Esophagus squamous epithelium (tissue), 5 donors: ENCODE measurements at regions not wholly inside any gene's neighbourhood (a gene's known extent, or its start where the extent isn't known, plus 50 kb on each side); places are given as distances from the start of the nearest gene placed in this dataset.

Source experiments
- DNase-seq: peaks from one replicate; lab custom pipeline; 2025; lab: John Stamatoyannopoulos, UW
- H3K27ac ChIP-seq, 4 donors: fragments of 200-600 bp; sonication (generic); one replicate each; pipeline ENCODE4 v1.5.1; 2016 to 2019; ENCODE audit warnings: mild to moderate bottlenecking in 1 of 4
- H3K27me3 ChIP-seq, 4 donors: fragments of 200-600 bp; sonication (generic); 1 replicate in 3 of 4; 2 replicates in 1 of 4; pipeline versions ENCODE4 v1.5.1 to v1.6.0; 2017 to 2021; ENCODE audit warnings: antibody characterized with exemption in 1 of 4
- H3K36me3 ChIP-seq, 3 donors: fragments of 200-600 bp; sonication (generic); one replicate each; pipeline ENCODE4 v1.5.1; 2016 to 2019
- H3K4me1 ChIP-seq, 3 donors: fragments of 200-600 bp; sonication (generic); one replicate each; pipeline ENCODE4 v1.5.1; 2017 to 2019
- H3K4me3 ChIP-seq, 4 donors: fragments of 200-600 bp; sonication (generic); 1 replicate in 3 of 4; 2 replicates in 1 of 4; pipeline ENCODE4 v1.5.1; 2016 to 2019; ENCODE audit warnings: mild to moderate bottlenecking in 2 of 4, moderate library complexity in 1 of 4
- H3K9me3 ChIP-seq, 3 donors: fragments of 200-600 bp; sonication (generic); one replicate each; pipeline ENCODE4 v1.5.1; 2016 to 2019
- POLR2A ChIP-seq, 4 donors: fragments of 450-650 bp; IDR thresholded peaks; one replicate each; pipeline ENCODE4 v1.6.1; 2017; ENCODE audit warnings: antibody characterized with exemption in 4 of 4, mild to moderate bottlenecking in 4 of 4, moderate library complexity in 3 of 4
- WGBS, 2 donors: methylation state at CpG; one replicate each; pipeline ENCODE4 v1.1.5; 2018; 5-methylcytosine and 5-hydroxymethylcytosine counted together
- intact Hi-C: fragments of 100-400 bp; cut with DNase I; formaldehyde crosslinking; loops from one replicate; pipeline ENCODE4 v1.15.0; 2022
- TF ChIP-seq, protein P1 (sequence below), 6 experiments: fragments of 450-650 bp in 4 of 6; fragments of 200-600 bp in 2 of 6; sonication (generic) in 2 of 6; IDR thresholded peaks; one replicate each; pipeline ENCODE4 v1.5.1; 2016 to 2019; ENCODE audit warnings: antibody characterized with exemption in 6 of 6, mild to moderate bottlenecking in 4 of 6, moderate library complexity in 4 of 6
- donor health status: DM: yes; HTN: yes; CAD: no.

DNA sequence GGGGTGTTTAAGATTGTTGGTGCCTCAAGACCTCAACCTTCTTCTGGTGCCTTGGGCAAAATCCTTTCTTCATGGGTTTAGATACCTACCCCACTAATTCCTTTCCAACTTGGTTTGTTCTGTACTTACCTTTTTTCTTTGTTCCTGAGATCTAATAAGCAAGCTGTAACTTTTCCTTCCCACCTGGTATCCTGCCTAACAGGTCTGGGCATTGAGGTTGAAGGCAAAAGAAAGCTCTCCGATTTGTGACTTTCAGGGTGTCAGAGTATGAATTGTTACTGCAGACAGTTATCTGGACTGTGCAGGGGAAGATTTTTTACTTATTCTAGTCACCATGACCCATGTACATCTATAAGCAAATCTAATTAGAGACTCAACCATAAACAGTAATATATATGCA lies 162.6 kb upstream of the DMRT1 start:
- H3K27ac ChIP-seq = peak overlapping the region; percentile 72 to 87 (median 86)
- DNase-seq = no peak
- no peaks in the 10 kb centered on the region for H3K27me3 ChIP-seq
- no peaks in the 10 kb centered on the region for H3K36me3 ChIP-seq
- H3K9me3 ChIP-seq = no peaks in the 10 kb centered on the region
- H3K4me1 ChIP-seq = peaks cover 14 to 86% (median 58%) of the 10 kb centered on the region in 3 donors
- 6 to 45% methylated on average over 1 of the region's 1 CpG for WGBS, 2 donors
- TF ChIP-seq, protein P1, sequence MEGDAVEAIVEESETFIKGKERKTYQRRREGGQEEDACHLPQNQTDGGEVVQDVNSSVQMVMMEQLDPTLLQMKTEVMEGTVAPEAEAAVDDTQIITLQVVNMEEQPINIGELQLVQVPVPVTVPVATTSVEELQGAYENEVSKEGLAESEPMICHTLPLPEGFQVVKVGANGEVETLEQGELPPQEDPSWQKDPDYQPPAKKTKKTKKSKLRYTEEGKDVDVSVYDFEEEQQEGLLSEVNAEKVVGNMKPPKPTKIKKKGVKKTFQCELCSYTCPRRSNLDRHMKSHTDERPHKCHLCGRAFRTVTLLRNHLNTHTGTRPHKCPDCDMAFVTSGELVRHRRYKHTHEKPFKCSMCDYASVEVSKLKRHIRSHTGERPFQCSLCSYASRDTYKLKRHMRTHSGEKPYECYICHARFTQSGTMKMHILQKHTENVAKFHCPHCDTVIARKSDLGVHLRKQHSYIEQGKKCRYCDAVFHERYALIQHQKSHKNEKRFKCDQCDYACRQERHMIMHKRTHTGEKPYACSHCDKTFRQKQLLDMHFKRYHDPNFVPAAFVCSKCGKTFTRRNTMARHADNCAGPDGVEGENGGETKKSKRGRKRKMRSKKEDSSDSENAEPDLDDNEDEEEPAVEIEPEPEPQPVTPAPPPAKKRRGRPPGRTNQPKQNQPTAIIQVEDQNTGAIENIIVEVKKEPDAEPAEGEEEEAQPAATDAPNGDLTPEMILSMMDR (IDR thresholded peaks at IDR 0.05) = no peak
- no peak for TF ChIP-seq POLR2A (IDR thresholded peaks at IDR 0.05)
- no peak overlapping the region for H3K4me3 ChIP-seq
- intact Hi-C loops = no loop called here

DNA sequence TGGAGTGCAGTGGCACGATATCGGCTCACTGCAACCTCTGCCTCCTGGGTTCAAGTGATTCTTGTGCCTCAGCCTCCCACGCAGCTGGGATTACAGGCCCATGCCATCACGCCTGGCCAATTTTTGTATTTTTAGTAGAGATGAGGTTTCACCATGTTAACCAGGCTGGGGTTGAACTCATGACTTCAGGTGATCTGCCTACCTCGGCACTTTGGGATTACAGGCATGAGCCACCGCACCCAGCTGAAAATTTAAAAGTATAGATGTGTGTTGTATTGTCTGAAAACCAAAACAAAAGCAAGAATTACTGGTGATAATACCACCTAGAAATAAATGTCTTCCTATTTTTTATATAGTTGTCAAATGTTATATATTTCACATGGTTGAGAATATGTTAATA lies 162.0 kb upstream of the DMRT1 start:
- intact Hi-C loops = no loop called here
- 72 to 77% methylated on average over 6 of the region's 6 CpGs for WGBS, 2 donors
- no peak for DNase-seq
- Histone ChIP-seq H3K27me3 (no peaks in the 10 kb centered on the region), H3K4me3 (no peak overlapping the region), H3K36me3 (no peaks in the 10 kb centered on the region), H3K9me3 (no peaks in the 10 kb centered on the region), H3K27ac (peak overlapping the region in 3 of 4 donors; percentile 1 to 87 (median 86)), H3K4me1 (peaks cover 19 to 86% (median 60%) of the 10 kb centered on the region in 3 donors)
- TF ChIP-seq, protein P1 (IDR thresholded peaks at IDR 0.05) = no peak
- no peak for TF ChIP-seq POLR2A (IDR thresholded peaks at IDR 0.05)

DNA sequence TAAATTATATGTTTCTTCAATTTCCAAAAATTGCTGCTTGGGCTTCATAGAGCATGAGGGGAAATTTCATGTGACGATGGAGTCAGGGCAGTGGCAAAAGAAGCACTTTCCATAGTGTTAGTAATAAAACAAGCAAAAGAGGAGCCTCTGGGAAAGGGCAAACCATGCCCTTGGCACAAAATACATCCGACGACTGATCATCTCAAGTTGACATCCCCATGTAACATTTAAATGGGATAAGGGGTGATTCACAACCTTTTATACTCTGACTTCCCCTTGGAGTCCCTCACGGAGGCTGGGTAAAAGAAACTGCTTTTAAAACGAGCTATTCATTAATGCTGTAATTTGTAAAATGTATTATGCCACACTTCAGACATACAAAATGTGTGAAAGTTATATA lies 161.4 kb upstream of the DMRT1 start:
- no peak for DNase-seq
- 44 to 59% methylated on average over 5 of the region's 5 CpGs for WGBS, 2 donors
- Histone ChIP-seq H3K27me3 (no peaks in the 10 kb centered on the region), H3K27ac (peak overlapping the region in 3 of 4 donors; percentile 35 to 87 (median 86)), H3K36me3 (no peaks in the 10 kb centered on the region), H3K4me3 (no peak overlapping the region), H3K4me1 (peaks cover 22 to 86% (median 57%) of the 10 kb centered on the region in 3 donors), H3K9me3 (no peaks in the 10 kb centered on the region)
- intact Hi-C loops = no loop called here
- no peak for TF ChIP-seq POLR2A (IDR thresholded peaks at IDR 0.05)
- TF ChIP-seq, protein P1 (IDR thresholded peaks at IDR 0.05) = no peak

DNA sequence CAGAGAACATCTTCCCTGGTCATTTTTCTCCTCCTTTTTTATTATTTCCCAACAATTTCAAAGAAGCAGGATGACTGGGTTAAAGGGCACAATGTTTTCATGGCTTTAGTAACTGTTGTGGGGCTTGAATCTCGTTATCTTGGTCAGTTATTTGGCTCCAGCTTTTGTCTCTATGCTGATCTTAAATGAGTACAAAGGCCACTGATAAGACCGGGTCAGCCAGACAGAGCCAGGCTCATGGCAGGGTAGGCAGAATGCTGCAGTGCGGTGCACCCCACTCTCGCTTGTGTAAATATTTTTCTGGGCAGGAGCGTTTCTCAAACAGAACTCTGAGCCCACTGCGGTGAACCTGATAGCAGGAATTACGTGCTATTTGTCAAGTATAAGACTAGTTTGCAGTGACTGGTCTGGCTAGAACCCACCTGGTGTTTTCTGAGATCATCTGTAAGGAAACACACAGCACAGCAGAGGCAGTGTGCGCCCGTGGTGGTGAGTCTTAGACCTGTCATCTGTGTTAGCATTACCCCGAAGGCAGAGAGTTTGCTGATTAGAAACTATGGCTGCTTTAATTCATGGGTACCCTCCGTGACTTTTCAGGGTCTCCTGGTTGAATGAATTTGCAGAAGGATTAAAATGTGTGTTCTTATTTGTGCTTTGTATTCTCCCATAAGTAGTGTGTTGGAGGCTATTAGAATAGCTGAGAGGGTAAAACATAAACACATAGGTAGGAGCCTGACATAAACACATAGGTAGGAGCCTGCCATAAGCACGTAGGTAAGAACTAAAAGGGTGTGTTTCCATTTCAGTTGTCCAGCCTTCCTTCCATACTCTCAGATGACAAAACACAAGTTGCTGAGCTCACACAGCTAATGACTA lies 158.6 kb upstream of the DMRT1 start:
- WGBS, 2 donors = 54 to 59% methylated on average over 10 of the region's 12 CpGs

More for the DNA sequence above, 158.6 kb upstream of the DMRT1 start:
- intact Hi-C loops = no loop called here
- Histone ChIP-seq H3K36me3 (no peaks in the 10 kb centered on the region), H3K9me3 (no peaks in the 10 kb centered on the region), H3K27me3 (no peaks in the 10 kb centered on the region), H3K27ac (peak overlapping the region; percentile 88 to 92 (median 90)), H3K4me3 (no peak overlapping the region), H3K4me1 (peaks cover 24 to 86% (median 53%) of the 10 kb centered on the region in 3 donors)
- DNase-seq = no peak
- TF ChIP-seq POLR2A (IDR thresholded peaks at IDR 0.05) = no peak
- TF ChIP-seq, protein P1 (IDR thresholded peaks at IDR 0.05) = no peak
